K562 (cell line): ENCODE measurements at regions not wholly inside any gene's neighbourhood (a gene's known extent, or its start where the extent isn't known, plus 50 kb on each side); places are given as distances from the start of the nearest gene placed in this dataset.

Source experiments
- ATAC-seq: fragments of 200-7000 bp; cut with Tn5 transposase; 3 replicates; pipeline ENCODE4 v1.9.1; 2020; ENCODE audit warnings: moderate library complexity
- BruUV-seq: library from RNA; stranded (reverse); fragments of 400-500 nt; replicated peaks from 2 replicates; lab custom pipeline; 2021; lab: Mats Ljungman, UMichigan
- CTCF ChIA-PET: fragments of 300-600 bp; formaldehyde crosslinking; extraction: SDS; loops from one replicate; lab custom pipeline; 2021; ENCODE audit warnings: low intra/inter-chr PET ratio; lab: Yijun Ruan, JAX
- POLR2A ChIA-PET: fragments of 300-600, 350-650 bp; sonication (Branson Sonifier 250); formaldehyde crosslinking; extraction: SDS; loops from one replicate; lab custom pipeline; 2021; ENCODE audit warnings: antibody characterized with exemption, inconsistent platforms; lab: Yijun Ruan, JAX
- DNase-seq, 4 experiments: peaks; one replicate each; pipeline versions ENCODE4 v3.0.0 to v3.0.0-alpha.2; 2011 to 2018; ENCODE audit warnings: low spot score in 3 of 4, mixed read lengths in 3 of 4; ENCODE audit errors: extremely low read depth in 1 of 4
- FAIRE-seq: peaks from 2 replicates; lab custom pipeline; 2011; peaks lifted over from hg19 to GRCh38; lab: Jason Lieb, UNC
- H2AFZ ChIP-seq: 2 replicates; pipeline ENCODE4 v1.6.0; 2011; ENCODE audit warnings: low read depth, low read length, control low read depth, inconsistent platforms
- H3K27ac ChIP-seq: fragments of 200-600 bp; 3 replicates; pipeline ENCODE4 v1.8.0; 2011; ENCODE audit warnings: low read depth, mild to moderate bottlenecking, control low read depth, inconsistent platforms, low read length, moderate library complexity, mixed read lengths; ENCODE audit errors: extremely low read depth
- H3K27me3 ChIP-seq, 2 experiments: fragments of 300-600 bp in 1 of 2; 2 replicates in 1 of 2; 3 replicates in 1 of 2; pipeline versions ENCODE4 v1.6.0 to v1.8.0; 2011; ENCODE audit warnings: inconsistent platforms in 2 of 2, low read length in 2 of 2, mild to moderate bottlenecking in 1 of 2, mixed read lengths in 1 of 2, moderate library complexity in 1 of 2; ENCODE audit not compliant: control insufficient read depth in 2 of 2, insufficient read depth in 2 of 2
- H3K36me3 ChIP-seq: fragments of 300-600 bp; 3 replicates; pipeline ENCODE4 v1.8.0; 2011; ENCODE audit warnings: mild to moderate bottlenecking, low read length, inconsistent platforms; ENCODE audit not compliant: control insufficient read depth, insufficient read depth
- H3K4me1 ChIP-seq, 2 experiments: fragments of 200-600 bp in 1 of 2; replicated peaks in 1 of 2; 2 replicates in 1 of 2; 3 replicates in 1 of 2; pipeline versions ENCODE4 v1.5.1 to v1.8.0; 2011; ENCODE audit warnings: inconsistent platforms in 2 of 2, low read length in 2 of 2, mild to moderate bottlenecking in 1 of 2, mixed read lengths in 1 of 2, moderate library complexity in 1 of 2; ENCODE audit not compliant: control insufficient read depth in 2 of 2, insufficient read depth in 2 of 2
- H3K4me2 ChIP-seq: 2 replicates; pipeline ENCODE4 v1.6.1; 2011; ENCODE audit warnings: low read length, control low read depth, inconsistent platforms, mixed read lengths; ENCODE audit not compliant: insufficient read depth
- H3K4me3 ChIP-seq: fragments of 200-600 bp; sonication (generic), shearing (Covaris generic); 2 replicates; pipeline ENCODE4 v1.5.1; 2016; ENCODE audit warnings: control low read depth, inconsistent platforms
- H3K79me2 ChIP-seq: fragments of 200-600 bp; 3 replicates; pipeline ENCODE4 v1.8.0; 2011; ENCODE audit warnings: low read length, inconsistent platforms; ENCODE audit not compliant: control insufficient read depth, insufficient read depth
- H3K9ac ChIP-seq, 2 experiments: 2 replicates each; pipeline versions ENCODE4 v1.6.0 to v1.6.1; 2011; ENCODE audit warnings: low read depth in 2 of 2, low read length in 2 of 2, control low read depth in 1 of 2, inconsistent platforms in 1 of 2, mild to moderate bottlenecking in 1 of 2, mixed read lengths in 1 of 2; ENCODE audit not compliant: insufficient read depth in 1 of 2
- H3K9me1 ChIP-seq: one replicate; pipeline ENCODE4 v1.6.0; 2011; ENCODE audit warnings: inconsistent platforms, mild to moderate bottlenecking, low read length, moderate library complexity; ENCODE audit not compliant: control insufficient read depth, insufficient read depth
- H3K9me3 ChIP-seq: replicated peaks from 2 replicates; pipeline ENCODE4 v1.5.1; 2011; ENCODE audit warnings: low read depth, low read length, inconsistent platforms; ENCODE audit not compliant: control insufficient read depth, insufficient read depth
- H4K20me1 ChIP-seq: replicated peaks from 2 replicates; pipeline ENCODE4 v1.6.1; 2011; ENCODE audit warnings: low read length, inconsistent platforms, mixed read lengths; ENCODE audit not compliant: control insufficient read depth, insufficient read depth
- ADNP ChIP-seq: fragments of 200-800 bp; sonication (Bioruptor generic); IDR thresholded peaks from 2 replicates; pipeline ENCODE4 v1.6.1; 2016; ENCODE audit warnings: missing genetic modification characterization, missing compliant biosample characterization
- UBTF ChIP-seq, 2 experiments: IDR thresholded peaks; 2 replicates each; pipeline ENCODE4 v1.6.1; 2012; ENCODE audit warnings: improper control_type of control experiment in 2 of 2, low read depth in 2 of 2, low read length in 2 of 2, borderline replicate concordance in 1 of 2
- XRCC4 ChIP-seq: IDR thresholded peaks from one replicate; pipeline ENCODE4 v1.6.1; 2011; ENCODE audit not compliant: insufficient read depth, insufficient read length; ENCODE audit errors: extremely low read depth
- ZNF41 ChIP-seq: fragments of 250-450 bp; sonication (Bioruptor Pico); conservative IDR thresholded peaks from 2 replicates; pipeline ENCODE4 v1.4.0; 2020; ENCODE audit warnings: mild to moderate bottlenecking
- WGBS: fragments of 100-300 bp; shearing (Covaris generic); methylation state at CpG from one replicate; pipeline ENCODE4 v1.1.6; 2016; ENCODE audit warnings: low coverage, mixed read lengths; ENCODE audit not compliant: insufficient coverage; ENCODE audit errors: missing lambda C conversion rate; 5-methylcytosine and 5-hydroxymethylcytosine counted together
- in situ Hi-C: fragments of 300-500 bp; cut with MboI; formaldehyde crosslinking; loops from 4 replicates; pipeline ENCODE4 v1.15.0; 2018; ENCODE audit warnings: inconsistent platforms, mixed read lengths
- intact Hi-C: fragments of 100-400 bp; cut with micrococcal nuclease; formaldehyde crosslinking; loops from 2 replicates; pipeline ENCODE4 v1.14.2; 2022

GRCh38 chr13:53545340-53545941 lies 516.8 kb downstream of the OLFM4 start:
- ATAC-seq (no peak), FAIRE-seq (no peak), DNase-seq (no peak)
- H3K27ac ChIP-seq: no peak overlapping the region
- no peak overlapping the region for H2AFZ ChIP-seq
- H3K36me3 ChIP-seq: no peaks in the 10 kb centered on the region
- H4K20me1 ChIP-seq: no peaks in the 10 kb centered on the region
- 0% methylated on average over 1 of the region's 1 CpG for WGBS
- no peaks in the 10 kb centered on the region for H3K4me1 ChIP-seq
- intact Hi-C loops: no loop called here
- no peaks in the 10 kb centered on the region for H3K79me2 ChIP-seq
- ChIA-PET CTCF (no interaction called here), POLR2A (no interaction called here)
- in situ Hi-C loops: no loop called here
- no peaks in the 10 kb centered on the region for H3K9me1 ChIP-seq
- H3K9ac ChIP-seq: no peak overlapping the region
- no peaks in the 10 kb centered on the region for H3K9me3 ChIP-seq
- no peaks in the 10 kb centered on the region for H3K27me3 ChIP-seq
- no peak overlapping the region for H3K4me2 ChIP-seq
- BruUV-seq: no TSS peak
- no peak overlapping the region for H3K4me3 ChIP-seq
- no peak for TF ChIP-seq XRCC4
- TF ChIP-seq ADNP (tag): no peak
- TF ChIP-seq ZNF41 (CRISPR knock-in tag): no peak
- TF ChIP-seq UBTF (IDR thresholded peaks at IDR 0.05; ENCODE audit: borderline replicate concordance in 1 of 2, low read depth in 2 of 2, low read length in 2 of 2): no peak
